OCI-LY7 (cell line): ENCODE measurements at regions not wholly inside any gene's neighbourhood (a gene's known extent, or its start where the extent isn't known, plus 50 kb on each side); places are given as distances from the start of the nearest gene placed in this dataset.
A peak's percentile ranks its signal among the peaks of the same experiment; 100 is the strongest.

Source experiments
- BruUV-seq: library from RNA; stranded (reverse); fragments of 400-500 nt; replicated peaks from 2 replicates; lab custom pipeline; 2021; lab: Mats Ljungman, UMichigan
- CTCF ChIA-PET: fragments of 300-600 bp; sonication (Branson Sonifier 250); formaldehyde crosslinking; loops from one replicate; lab custom pipeline; 2022; ENCODE audit warnings: antibody characterized with exemption; ENCODE audit not compliant: unreplicated experiment; lab: Charles Lee
- POLR2A ChIA-PET: fragments of 300-600 bp; sonication (Branson Sonifier 250); formaldehyde crosslinking; loops from one replicate; lab custom pipeline; 2022; ENCODE audit warnings: antibody characterized with exemption; lab: Charles Lee
- DNase-seq: peaks from one replicate; pipeline ENCODE4 v3.0.0-alpha.2; 2015; ENCODE audit warnings: low spot score
- H2AFZ ChIP-seq: fragments of 200-600 bp; sonication (generic), shearing (Covaris generic); 2 replicates; pipeline ENCODE4 v1.6.1; 2014; ENCODE audit warnings: mild to moderate bottlenecking, antibody characterized with exemption, low read length, moderate library complexity
- H3K27ac ChIP-seq: fragments of 200-600 bp; sonication (generic); 2 replicates; pipeline ENCODE4 v1.5.1; 2014; ENCODE audit warnings: mixed run types, low read depth, mild to moderate bottlenecking, moderate library complexity, low read length, inconsistent platforms; ENCODE audit not compliant: poor library complexity, severe bottlenecking
- H3K36me3 ChIP-seq: fragments of 200-600 bp; sonication (generic); 2 replicates; pipeline ENCODE4 v1.6.1; 2014; ENCODE audit warnings: mild to moderate bottlenecking, antibody characterized with exemption, low read length, moderate library complexity, mixed read lengths; ENCODE audit not compliant: insufficient read depth
- H3K4me1 ChIP-seq: fragments of 200-600 bp; sonication (generic); 2 replicates; pipeline ENCODE4 v1.5.1; 2014; ENCODE audit warnings: mild to moderate bottlenecking, low read length; ENCODE audit not compliant: insufficient read depth, poor library complexity, severe bottlenecking
- H3K4me2 ChIP-seq: fragments of 200-600 bp; sonication (generic); 2 replicates; pipeline ENCODE4 v1.6.1; 2014; ENCODE audit warnings: mild to moderate bottlenecking, low read length
- H3K4me3 ChIP-seq: fragments of 200-600 bp; sonication (generic); 2 replicates; pipeline ENCODE4 v1.5.1; 2014; ENCODE audit warnings: mild to moderate bottlenecking, low read depth, low read length; ENCODE audit not compliant: poor library complexity, severe bottlenecking
- H3K79me2 ChIP-seq: fragments of 200-600 bp; sonication (generic); 2 replicates; pipeline ENCODE4 v1.6.1; 2016; ENCODE audit warnings: low read depth, mild to moderate bottlenecking, low read length, moderate library complexity, mixed read lengths; ENCODE audit not compliant: insufficient read depth
- H3K9me2 ChIP-seq: fragments of 200-600 bp; sonication (generic); 2 replicates; pipeline ENCODE4 v1.6.1; 2016; ENCODE audit warnings: mild to moderate bottlenecking, low read length, mixed read lengths; ENCODE audit not compliant: insufficient read depth
- H3K9me3 ChIP-seq: fragments of 200-600 bp; sonication (generic); 2 replicates; pipeline ENCODE4 v1.6.1; 2014; ENCODE audit warnings: mild to moderate bottlenecking, mixed run types, low read length, mixed read lengths
- H4K20me1 ChIP-seq: fragments of 200-600 bp; sonication (generic); 2 replicates; pipeline ENCODE4 v1.6.1; 2014; ENCODE audit warnings: mild to moderate bottlenecking, antibody characterized with exemption, low read length, moderate library complexity, mixed read lengths; ENCODE audit not compliant: insufficient read depth
- CTCF ChIP-seq: fragments of 200-600 bp; sonication (generic); conservative IDR thresholded peaks from 2 replicates; pipeline ENCODE4 v1.5.1; 2014; ENCODE audit warnings: mild to moderate bottlenecking, antibody characterized with exemption, low read length, moderate library complexity, mixed read lengths
- EZH2phosphoT487 ChIP-seq: fragments of 200-600 bp; sonication (generic); IDR thresholded peaks from 2 replicates; pipeline ENCODE4 v1.6.1; 2018; ENCODE audit warnings: low read depth, borderline replicate concordance, mild to moderate bottlenecking, mixed run types, antibody characterized with exemption, low read length, moderate library complexity, mixed read lengths
- intact Hi-C: fragments of 100-400 bp; cut with micrococcal nuclease; formaldehyde crosslinking; loops from one replicate; pipeline ENCODE4 v1.10.0; 2022; ENCODE audit not compliant: unreplicated experiment

GRCh38 chr10:131485732-131486131 lies 174.2 kb upstream of the TCERG1L start:
- 0 out of 2 replicates have a peak, but pooled peaks cover 6% of the 10 kb centered on the region for H3K9me3 ChIP-seq
- no peaks in the 10 kb centered on the region for H3K79me2 ChIP-seq
- H3K9me2 ChIP-seq, result no peaks in the 10 kb centered on the region
- CTCF ChIA-PET, result no interaction called here
- H2AFZ ChIP-seq, result no peak overlapping the region
- BruUV-seq, result no TSS peak
- TF ChIP-seq CTCF, result no peak
- TF ChIP-seq EZH2phosphoT487, result no peak
- POLR2A ChIA-PET, result no interaction called here
- H4K20me1 ChIP-seq, result no peaks in the 10 kb centered on the region
- DNase-seq, result no peak
- intact Hi-C loops, result no loop called here
- H3K27ac ChIP-seq, result no peak overlapping the region
- H3K4me3 ChIP-seq, result no peak overlapping the region
- no peak overlapping the region for H3K4me2 ChIP-seq
- H3K36me3 ChIP-seq, result no peaks in the 10 kb centered on the region
- no peaks in the 10 kb centered on the region for H3K4me1 ChIP-seq

- BruUV-seq, result no TSS peak
- no peaks in the 10 kb centered on the region for H4K20me1 ChIP-seq
- ChIA-PET POLR2A (no interaction called here), CTCF (no interaction called here)
- H3K36me3 ChIP-seq, result no peaks in the 10 kb centered on the region
- TF ChIP-seq CTCF (0 out of 2 replicates have a peak, but pooled peaks have one; percentile 14), EZH2phosphoT487 (no peak)
- H2AFZ ChIP-seq, result no peak overlapping the region
- H3K27ac ChIP-seq, result no peak overlapping the region
- no peaks in the 10 kb centered on the region for H3K9me2 ChIP-seq
- no peak overlapping the region for H3K4me3 ChIP-seq
- no peak for DNase-seq
- H3K9me3 ChIP-seq, result 0 out of 2 replicates have a peak, but pooled peaks cover 6% of the 10 kb centered on the region
- H3K4me1 ChIP-seq, result no peaks in the 10 kb centered on the region
- no peaks in the 10 kb centered on the region for H3K79me2 ChIP-seq
- H3K4me2 ChIP-seq, result no peak overlapping the region
- intact Hi-C loops, result no loop called here
These were observed 176.3 kb upstream of the TCERG1L start for GRCh38 chr10:131487822-131488221.

- no TSS peak for BruUV-seq
- ChIA-PET CTCF (no interaction called here), POLR2A (no interaction called here)
- no peak for DNase-seq
- TF ChIP-seq EZH2phosphoT487, result no peak
- no peak for TF ChIP-seq CTCF
- Histone ChIP-seq H2AFZ (no peak overlapping the region), H3K4me1 (no peaks in the 10 kb centered on the region), H3K27ac (no peak overlapping the region), H3K36me3 (no peaks in the 10 kb centered on the region), H3K4me2 (no peak overlapping the region), H3K4me3 (no peak overlapping the region), H3K9me3 (0 out of 2 replicates have a peak, but pooled peaks cover 6% of the 10 kb centered on the region), H4K20me1 (no peaks in the 10 kb centered on the region), H3K9me2 (no peaks in the 10 kb centered on the region), H3K79me2 (no peaks in the 10 kb centered on the region)
- intact Hi-C loops, result no loop called here
These were observed 179.6 kb upstream of the TCERG1L start for GRCh38 chr10:131490991-131491594.
